ENCODE measurements at regions not wholly inside any gene's neighbourhood (a gene's known extent, or its start where the extent isn't known, plus 50 kb on each side); places are given as distances from the start of the nearest gene placed in this dataset.

DNA sequence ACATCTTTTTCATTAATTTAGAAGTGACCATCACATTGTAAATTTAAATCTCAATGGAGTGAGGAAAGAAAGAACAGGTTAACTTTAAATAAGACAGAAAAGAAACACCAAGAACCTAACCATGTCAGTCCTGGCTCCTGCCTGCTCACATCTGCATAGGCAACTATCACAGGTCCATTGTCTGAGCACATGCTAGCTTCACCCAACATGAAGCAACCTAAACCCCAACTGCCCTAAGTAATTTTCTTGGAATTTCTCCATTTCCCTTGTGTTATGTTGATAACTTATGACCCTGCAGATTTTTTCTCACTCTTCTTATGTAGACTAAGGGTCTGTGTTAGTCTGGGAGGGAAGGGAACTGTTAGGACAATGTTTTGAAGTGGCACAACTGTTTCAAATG, 2205.8 kb upstream of the ACO1 start:
- no peaks in the 10 kb centered on the region for H3K27me3 ChIP-seq
- no peak overlapping the region for H3K27ac ChIP-seq
- no peaks in the 10 kb centered on the region for H3K36me3 ChIP-seq
- no peaks in the 10 kb centered on the region for H3K4me1 ChIP-seq
- intact Hi-C loops (cut with DNase I): no loop called here
- H3K9me3 ChIP-seq: no peaks in the 10 kb centered on the region
- DNase-seq: no peak
- TF ChIP-seq POLR2A (IDR thresholded peaks at IDR 0.05): no peak
- TF ChIP-seq, protein P1, sequence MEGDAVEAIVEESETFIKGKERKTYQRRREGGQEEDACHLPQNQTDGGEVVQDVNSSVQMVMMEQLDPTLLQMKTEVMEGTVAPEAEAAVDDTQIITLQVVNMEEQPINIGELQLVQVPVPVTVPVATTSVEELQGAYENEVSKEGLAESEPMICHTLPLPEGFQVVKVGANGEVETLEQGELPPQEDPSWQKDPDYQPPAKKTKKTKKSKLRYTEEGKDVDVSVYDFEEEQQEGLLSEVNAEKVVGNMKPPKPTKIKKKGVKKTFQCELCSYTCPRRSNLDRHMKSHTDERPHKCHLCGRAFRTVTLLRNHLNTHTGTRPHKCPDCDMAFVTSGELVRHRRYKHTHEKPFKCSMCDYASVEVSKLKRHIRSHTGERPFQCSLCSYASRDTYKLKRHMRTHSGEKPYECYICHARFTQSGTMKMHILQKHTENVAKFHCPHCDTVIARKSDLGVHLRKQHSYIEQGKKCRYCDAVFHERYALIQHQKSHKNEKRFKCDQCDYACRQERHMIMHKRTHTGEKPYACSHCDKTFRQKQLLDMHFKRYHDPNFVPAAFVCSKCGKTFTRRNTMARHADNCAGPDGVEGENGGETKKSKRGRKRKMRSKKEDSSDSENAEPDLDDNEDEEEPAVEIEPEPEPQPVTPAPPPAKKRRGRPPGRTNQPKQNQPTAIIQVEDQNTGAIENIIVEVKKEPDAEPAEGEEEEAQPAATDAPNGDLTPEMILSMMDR (IDR thresholded peaks at IDR 0.05): no peak
- H3K4me3 ChIP-seq: no peak overlapping the region
- ATAC-seq: no peak

DNA sequence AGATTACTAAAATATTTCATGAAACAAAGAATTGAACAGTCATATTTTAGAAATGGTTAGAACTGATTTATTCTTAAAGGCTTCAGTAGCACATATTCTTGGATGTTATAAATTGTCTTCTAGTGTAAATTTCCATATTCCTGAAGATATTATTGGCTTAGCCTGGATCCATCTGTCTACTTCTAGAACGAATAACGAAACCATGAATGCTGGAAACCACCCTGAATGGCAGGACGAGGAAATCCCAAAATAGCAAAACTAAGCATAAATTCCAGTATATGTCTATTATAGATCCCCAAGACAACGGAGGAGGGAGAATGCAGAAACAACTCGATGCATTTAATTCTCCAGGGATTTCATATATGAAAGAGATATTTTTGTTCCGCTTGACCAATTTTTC, 2191.0 kb upstream of the ACO1 start:
- WGBS (ENCODE audit: insufficient coverage, low coverage, low lambda C conversion rate, missing lambda C conversion rate): 51% methylated on average over 6 of the region's 6 CpGs
- H3K27me3 ChIP-seq: no peaks in the 10 kb centered on the region
- DNase-seq: no peak
- no peak for TF ChIP-seq POLR2A (IDR thresholded peaks at IDR 0.05)
- TF ChIP-seq, protein P1 (IDR thresholded peaks at IDR 0.05): no peak
- intact Hi-C loops (cut with DNase I): no loop called here
- ATAC-seq: no peak
- no peaks in the 10 kb centered on the region for H3K36me3 ChIP-seq
- no peaks in the 10 kb centered on the region for H3K9me3 ChIP-seq
- no peak overlapping the region for H3K27ac ChIP-seq
- no peak overlapping the region for H3K4me3 ChIP-seq
- no peaks in the 10 kb centered on the region for H3K4me1 ChIP-seq

DNA sequence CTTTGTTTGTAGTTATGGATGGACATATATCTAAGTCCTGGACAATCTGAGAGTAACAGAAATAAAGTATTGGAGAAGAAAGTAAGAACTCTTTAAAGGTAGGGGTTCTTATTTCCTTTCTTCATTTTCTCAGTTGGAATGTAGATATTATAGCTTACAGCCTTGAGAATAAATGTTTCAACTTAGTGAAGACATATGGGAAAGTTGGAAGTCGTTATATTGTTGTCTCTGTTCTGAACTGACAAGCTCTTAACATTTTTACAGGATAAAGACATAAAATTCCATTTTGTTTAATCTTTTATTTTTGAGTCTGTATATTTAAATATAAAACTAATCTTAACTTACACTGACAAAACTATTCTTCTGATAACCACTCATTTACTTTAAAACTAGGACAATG, 2187.5 kb upstream of the ACO1 start:
- 40% methylated on average over 1 of the region's 1 CpG for WGBS (ENCODE audit: insufficient coverage, low coverage, low lambda C conversion rate, missing lambda C conversion rate)
- H3K4me1 ChIP-seq: no peaks in the 10 kb centered on the region
- TF ChIP-seq, protein P1 (IDR thresholded peaks at IDR 0.05): no peak
- no peak for TF ChIP-seq POLR2A (IDR thresholded peaks at IDR 0.05)

DNA sequence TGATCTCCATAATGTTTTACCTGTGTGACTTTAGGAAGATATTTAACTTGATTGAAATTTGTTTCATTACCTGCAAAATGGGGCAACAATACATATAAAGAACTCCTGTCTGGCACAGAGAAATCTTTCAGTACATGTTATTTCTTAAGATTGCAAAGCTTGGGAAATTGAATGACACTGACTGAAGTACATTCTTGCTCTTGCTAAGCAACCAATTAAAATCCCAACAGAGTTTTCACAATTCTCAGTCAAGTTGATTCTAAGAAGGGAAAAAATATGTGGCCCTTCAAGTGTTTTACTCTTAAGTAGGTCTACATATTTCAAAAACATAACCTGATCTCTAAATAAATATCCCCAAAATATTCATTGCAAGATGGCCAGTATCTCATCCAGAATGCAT, 2187.0 kb upstream of the ACO1 start:
- TF ChIP-seq, protein P1 (IDR thresholded peaks at IDR 0.05): no peak
- TF ChIP-seq POLR2A (IDR thresholded peaks at IDR 0.05): no peak
- H3K4me3 ChIP-seq: no peak overlapping the region
- H3K27ac ChIP-seq: no peak overlapping the region
- DNase-seq (no peak), ATAC-seq (no peak)
- H3K27me3 ChIP-seq: no peaks in the 10 kb centered on the region
- no peaks in the 10 kb centered on the region for H3K9me3 ChIP-seq
- intact Hi-C loops (cut with DNase I): no loop called here
- H3K4me1 ChIP-seq: no peaks in the 10 kb centered on the region
- H3K36me3 ChIP-seq: no peaks in the 10 kb centered on the region

More for the DNA sequence above, 2187.5 kb upstream of the ACO1 start:
- H3K36me3 ChIP-seq: no peaks in the 10 kb centered on the region
- H3K27me3 ChIP-seq: no peaks in the 10 kb centered on the region
- no peak overlapping the region for H3K4me3 ChIP-seq
- H3K27ac ChIP-seq: no peak overlapping the region
- no peak for DNase-seq
- intact Hi-C loops (cut with DNase I): no loop called here
- no peaks in the 10 kb centered on the region for H3K9me3 ChIP-seq
- ATAC-seq: no peak

DNA sequence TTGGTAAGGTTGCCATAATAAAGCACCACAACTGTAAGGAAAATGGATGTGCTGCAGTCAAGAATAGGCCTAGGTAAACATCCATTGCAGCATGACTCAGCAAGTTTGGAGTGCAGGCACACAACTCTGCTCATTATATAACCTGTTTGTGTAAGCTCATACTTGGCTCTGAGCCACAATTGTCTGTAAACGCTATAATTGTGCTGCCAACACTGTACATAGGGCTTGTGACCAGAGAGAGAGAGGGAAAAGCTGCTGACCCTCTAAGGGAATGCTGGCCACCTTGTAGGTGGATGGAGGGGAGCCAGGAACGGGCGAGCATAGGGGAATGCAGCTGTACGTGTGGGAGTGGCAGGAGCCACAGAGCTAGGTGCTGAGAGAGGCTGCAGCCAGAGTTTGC, 2186.5 kb upstream of the ACO1 start:
- H3K9me3 ChIP-seq: no peaks in the 10 kb centered on the region
- no peak overlapping the region for H3K27ac ChIP-seq
- H3K4me3 ChIP-seq: no peak overlapping the region
- TF ChIP-seq, protein P1 (IDR thresholded peaks at IDR 0.05): no peak
- TF ChIP-seq POLR2A (IDR thresholded peaks at IDR 0.05): no peak
- DNase-seq: no peak
- H3K36me3 ChIP-seq: no peaks in the 10 kb centered on the region
- 71% methylated on average over 3 of the region's 4 CpGs for WGBS (ENCODE audit: insufficient coverage, low coverage, low lambda C conversion rate, missing lambda C conversion rate)
- H3K4me1 ChIP-seq: no peaks in the 10 kb centered on the region
- no peak for ATAC-seq
- intact Hi-C loops (cut with DNase I): no loop called here
- no peaks in the 10 kb centered on the region for H3K27me3 ChIP-seq

All from right lobe of liver (tissue), 6 donors.